Prostate gland (tissue), 2 donors: ENCODE measurements at regions not wholly inside any gene's neighbourhood (a gene's known extent, or its start where the extent isn't known, plus 50 kb on each side); places are given as distances from the start of the nearest gene placed in this dataset.

Experiments used
- DNase-seq: peaks from one replicate; pipeline ENCODE4 v3.0.0-alpha.2; 2019; ENCODE audit warnings: low spot score
- H3K27ac ChIP-seq, 2 donors: fragments of 200-600 bp; sonication (generic); 2 replicates each; pipeline ENCODE4 v1.5.1; 2017 to 2019
- H3K27me3 ChIP-seq: fragments of 200-600 bp; sonication (generic); replicated peaks from 2 replicates; pipeline ENCODE4 v1.5.1; 2019; ENCODE audit not compliant: insufficient read depth
- H3K36me3 ChIP-seq, 2 donors: fragments of 200-600 bp; sonication (generic); 1 replicate in 1 of 2; 2 replicates in 1 of 2; pipeline versions ENCODE4 v1.5.1 to v1.8.1; 2017 to 2019
- H3K4me1 ChIP-seq: fragments of 200-600 bp; sonication (generic); replicated peaks from 2 replicates; pipeline ENCODE4 v1.5.1; 2019
- H3K4me3 ChIP-seq, 2 donors: fragments of 200-600 bp; sonication (generic); 2 replicates each; pipeline ENCODE4 v1.5.1; 2017 to 2019
- H3K9me3 ChIP-seq: fragments of 200-600 bp; sonication (generic); 2 replicates; pipeline ENCODE4 v1.5.1; 2017
- CTCF ChIP-seq, 4 experiments: fragments of 200-600 bp in 2 of 4; fragments of 450-650 bp in 2 of 4; sonication (generic) in 2 of 4; IDR thresholded peaks; 1 replicate in 3 of 4; 2 replicates in 1 of 4; pipeline ENCODE4 v1.5.1; 2016 to 2019; ENCODE audit warnings: antibody characterized with exemption in 4 of 4, mild to moderate bottlenecking in 2 of 4, moderate library complexity in 2 of 4
- POLR2A ChIP-seq: fragments of 450-650 bp; IDR thresholded peaks from one replicate; pipeline ENCODE4 v1.6.1; 2016; ENCODE audit warnings: antibody characterized with exemption, mild to moderate bottlenecking
- POLR2AphosphoS5 ChIP-seq: sonication (generic); formaldehyde crosslinking; IDR thresholded peaks from one replicate; pipeline ENCODE4 v1.6.1; 2017; ENCODE audit warnings: antibody characterized with exemption
- WGBS: methylation state at CpG from one replicate; pipeline ENCODE4 v1.1.5; 2018; 5-methylcytosine and 5-hydroxymethylcytosine counted together
- intact Hi-C: fragments of 100-400 bp; cut with DNase I; formaldehyde crosslinking; loops from one replicate; pipeline ENCODE4 v1.14.2; 2022

- Histone ChIP-seq H3K4me1 (no peaks in the 10 kb centered on the region), H3K27me3 (no peaks in the 10 kb centered on the region), H3K9me3 (no peaks in the 10 kb centered on the region), H3K36me3 (no peaks in the 10 kb centered on the region), H3K27ac (no peak overlapping the region), H3K4me3 (no peak overlapping the region)
- WGBS, result 50% methylated on average over 1 of the region's 1 CpG
- DNase-seq, result no peak
- intact Hi-C loops, result no loop called here
- TF ChIP-seq CTCF (IDR thresholded peaks at IDR 0.05), result no peak
- no peak for TF ChIP-seq POLR2A
- no peak for TF ChIP-seq POLR2AphosphoS5
These were observed 1152.6 kb downstream of the NSUN3 start for GRCh38 chr3:95215437-95215957.

- H3K4me1 ChIP-seq, result no peaks in the 10 kb centered on the region
- H3K36me3 ChIP-seq, result no peaks in the 10 kb centered on the region
- no peak overlapping the region for H3K27ac ChIP-seq
- intact Hi-C loops, result no loop called here
- H3K27me3 ChIP-seq, result no peaks in the 10 kb centered on the region
- TF ChIP-seq POLR2AphosphoS5, result no peak
- no peak overlapping the region for H3K4me3 ChIP-seq
- H3K9me3 ChIP-seq, result no peaks in the 10 kb centered on the region
- DNase-seq, result no peak
These were observed 1154.8 kb downstream of the NSUN3 start for GRCh38 chr3:95217661-95218060.

- TF ChIP-seq POLR2AphosphoS5, result no peak
- TF ChIP-seq POLR2A, result no peak
- no peaks in the 10 kb centered on the region for H3K4me1 ChIP-seq
- no peak overlapping the region for H3K4me3 ChIP-seq
- no peak overlapping the region for H3K27ac ChIP-seq
- intact Hi-C loops, result no loop called here
- no peak for DNase-seq
- no peaks in the 10 kb centered on the region for H3K27me3 ChIP-seq
- 26% methylated on average over 1 of the region's 1 CpG for WGBS
- H3K36me3 ChIP-seq, result no peaks in the 10 kb centered on the region
- no peaks in the 10 kb centered on the region for H3K9me3 ChIP-seq
These were observed 1155.6 kb downstream of the NSUN3 start for GRCh38 chr3:95218484-95218883.

- no peak overlapping the region for H3K4me3 ChIP-seq
- whole genome bisulfite sequencing, result 94% methylated on average over 5 of the region's 5 CpGs
- H3K36me3 ChIP-seq, result no peaks in the 10 kb centered on the region
- H3K9me3 ChIP-seq, result no peaks in the 10 kb centered on the region
- intact Hi-C loops, result no loop called here
- no peak overlapping the region for H3K27ac ChIP-seq
- no peak for DNase-seq
- TF ChIP-seq CTCF (IDR thresholded peaks at IDR 0.05) (no peak), POLR2AphosphoS5 (no peak), POLR2A (no peak)
- H3K4me1 ChIP-seq, result no peaks in the 10 kb centered on the region
- no peaks in the 10 kb centered on the region for H3K27me3 ChIP-seq
These were observed 1163.6 kb downstream of the NSUN3 start for GRCh38 chr3:95226437-95226836.

- WGBS, result 87% methylated on average over 4 of the region's 4 CpGs
- Histone ChIP-seq H3K27me3 (no peaks in the 10 kb centered on the region), H3K4me3 (no peak overlapping the region), H3K4me1 (no peaks in the 10 kb centered on the region), H3K9me3 (no peaks in the 10 kb centered on the region), H3K36me3 (no peaks in the 10 kb centered on the region), H3K27ac (no peak overlapping the region)
- DNase-seq, result no peak
- intact Hi-C loops, result no loop called here
- TF ChIP-seq CTCF (IDR thresholded peaks at IDR 0.05) (no peak), POLR2A (no peak)
These were observed 1164.2 kb downstream of the NSUN3 start for GRCh38 chr3:95227092-95227491.

- intact Hi-C loops, result no loop called here
- TF ChIP-seq POLR2AphosphoS5 (no peak), POLR2A (no peak), CTCF (IDR thresholded peaks at IDR 0.05) (no peak)
- 94% methylated on average over 7 of the region's 7 CpGs for WGBS
These were observed 1165.6 kb downstream of the NSUN3 start for GRCh38 chr3:95228416-95228815.

More at GRCh38 chr3:95228416-95228815, 1165.6 kb downstream of the NSUN3 start:
- Histone ChIP-seq H3K27ac (no peak overlapping the region), H3K9me3 (no peaks in the 10 kb centered on the region), H3K36me3 (no peaks in the 10 kb centered on the region), H3K4me1 (no peaks in the 10 kb centered on the region), H3K4me3 (no peak overlapping the region), H3K27me3 (no peaks in the 10 kb centered on the region)
- no peak for DNase-seq
